ENCODE measurements at regions not wholly inside any gene's neighbourhood (a gene's known extent, or its start where the extent isn't known, plus 50 kb on each side); places are given as distances from the start of the nearest gene placed in this dataset.
A peak's percentile ranks its signal among the peaks of the same experiment; 100 is the strongest.

DNA sequence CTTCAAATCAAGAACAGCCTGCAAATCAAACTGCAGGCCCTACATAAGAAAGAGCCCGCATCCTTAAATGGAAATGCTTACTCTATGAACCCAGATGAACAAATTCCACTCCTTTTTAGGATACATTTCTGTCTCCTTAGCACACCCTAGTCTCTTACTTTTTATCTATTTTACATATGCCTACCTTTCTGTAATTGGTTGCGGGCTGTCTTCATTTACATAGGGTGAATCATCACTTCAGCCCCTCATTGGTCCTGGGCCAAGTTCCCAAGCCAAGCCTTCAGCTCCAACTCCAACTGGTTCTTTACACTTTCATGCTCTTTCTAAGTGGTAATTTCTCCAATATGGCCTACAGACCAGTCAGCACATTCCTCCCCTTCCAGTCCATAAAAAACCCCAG, 219.3 kb downstream of the TRAM1L1 start:
- intact Hi-C loops (cut with DNase I; ENCODE audit: low total_unique reads), result no loop called here
- Histone ChIP-seq H3K4me3 (no peak overlapping the region), H3K27ac (no peak overlapping the region), H3K9me3 (no peaks in the 10 kb centered on the region), H3K27me3 (no peaks in the 10 kb centered on the region), H3K4me1 (no peaks in the 10 kb centered on the region), H3K36me3 (no peaks in the 10 kb centered on the region)
- no peak for TF ChIP-seq POLR2AphosphoS5 (IDR thresholded peaks at IDR 0.05)
- no peak for TF ChIP-seq EP300 (IDR thresholded peaks at IDR 0.05)
- TF ChIP-seq POLR2A (IDR thresholded peaks at IDR 0.05), result no peak
- TF ChIP-seq, protein P1, sequence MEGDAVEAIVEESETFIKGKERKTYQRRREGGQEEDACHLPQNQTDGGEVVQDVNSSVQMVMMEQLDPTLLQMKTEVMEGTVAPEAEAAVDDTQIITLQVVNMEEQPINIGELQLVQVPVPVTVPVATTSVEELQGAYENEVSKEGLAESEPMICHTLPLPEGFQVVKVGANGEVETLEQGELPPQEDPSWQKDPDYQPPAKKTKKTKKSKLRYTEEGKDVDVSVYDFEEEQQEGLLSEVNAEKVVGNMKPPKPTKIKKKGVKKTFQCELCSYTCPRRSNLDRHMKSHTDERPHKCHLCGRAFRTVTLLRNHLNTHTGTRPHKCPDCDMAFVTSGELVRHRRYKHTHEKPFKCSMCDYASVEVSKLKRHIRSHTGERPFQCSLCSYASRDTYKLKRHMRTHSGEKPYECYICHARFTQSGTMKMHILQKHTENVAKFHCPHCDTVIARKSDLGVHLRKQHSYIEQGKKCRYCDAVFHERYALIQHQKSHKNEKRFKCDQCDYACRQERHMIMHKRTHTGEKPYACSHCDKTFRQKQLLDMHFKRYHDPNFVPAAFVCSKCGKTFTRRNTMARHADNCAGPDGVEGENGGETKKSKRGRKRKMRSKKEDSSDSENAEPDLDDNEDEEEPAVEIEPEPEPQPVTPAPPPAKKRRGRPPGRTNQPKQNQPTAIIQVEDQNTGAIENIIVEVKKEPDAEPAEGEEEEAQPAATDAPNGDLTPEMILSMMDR (IDR thresholded peaks at IDR 0.05), result no peak
- WGBS, 5 donors, result 82 to 96% (median 90%) methylated on average over 2 of the region's 2 CpGs
- DNase-seq, result no peak

- DNase-seq, result no peak
Observed at GRCh38 chr4:116862592-116862991, 222.8 kb downstream of the TRAM1L1 start.

DNA sequence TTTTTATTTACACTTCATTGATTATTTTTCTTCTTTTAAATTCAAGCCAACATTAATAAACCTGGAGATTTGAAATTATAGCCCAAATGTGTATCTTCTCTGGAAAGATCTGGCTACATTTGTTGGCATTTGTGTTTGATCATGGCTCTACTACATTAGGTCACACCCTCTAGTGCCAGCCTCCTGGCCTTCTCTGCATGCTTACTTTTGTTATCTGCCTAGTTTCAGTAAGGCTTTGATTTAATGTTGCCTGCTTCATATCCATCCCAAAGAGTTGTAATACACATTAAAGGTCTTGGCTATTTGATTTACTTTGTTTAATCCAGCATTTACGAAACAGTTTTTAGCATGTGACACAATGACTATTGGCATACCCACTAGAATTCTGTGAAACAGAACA, 224.5 kb downstream of the TRAM1L1 start:
- no peaks in the 10 kb centered on the region for H3K4me1 ChIP-seq
- H3K4me3 ChIP-seq, result no peak overlapping the region
- no peaks in the 10 kb centered on the region for H3K9me3 ChIP-seq
- no peak for TF ChIP-seq POLR2A (IDR thresholded peaks at IDR 0.05)
- TF ChIP-seq, protein P1 (IDR thresholded peaks at IDR 0.05), result no peak
- H3K36me3 ChIP-seq, result no peaks in the 10 kb centered on the region
- WGBS, 5 donors, result 36 to 44% (median 38%) methylated on average over 1 of the region's 1 CpG
- H3K27me3 ChIP-seq, result no peaks in the 10 kb centered on the region
- DNase-seq, result no peak
- no peak overlapping the region for H3K27ac ChIP-seq
- intact Hi-C loops (cut with DNase I; ENCODE audit: low total_unique reads), result no loop called here

More at GRCh38 chr4:116862592-116862991, 222.8 kb downstream of the TRAM1L1 start:
- intact Hi-C loops (cut with DNase I; ENCODE audit: low total_unique reads), result no loop called here
- Histone ChIP-seq H3K4me3 (no peak overlapping the region), H3K4me1 (no peaks in the 10 kb centered on the region), H3K36me3 (no peaks in the 10 kb centered on the region), H3K27ac (no peak overlapping the region), H3K9me3 (no peaks in the 10 kb centered on the region), H3K27me3 (no peaks in the 10 kb centered on the region)
- WGBS, 5 donors, result 48 to 62% (median 57%) methylated on average over 1 of the region's 1 CpG
- TF ChIP-seq POLR2A (IDR thresholded peaks at IDR 0.05), result no peak
- TF ChIP-seq POLR2AphosphoS5 (IDR thresholded peaks at IDR 0.05), result no peak
- TF ChIP-seq, protein P1 (IDR thresholded peaks at IDR 0.05), result no peak

DNA sequence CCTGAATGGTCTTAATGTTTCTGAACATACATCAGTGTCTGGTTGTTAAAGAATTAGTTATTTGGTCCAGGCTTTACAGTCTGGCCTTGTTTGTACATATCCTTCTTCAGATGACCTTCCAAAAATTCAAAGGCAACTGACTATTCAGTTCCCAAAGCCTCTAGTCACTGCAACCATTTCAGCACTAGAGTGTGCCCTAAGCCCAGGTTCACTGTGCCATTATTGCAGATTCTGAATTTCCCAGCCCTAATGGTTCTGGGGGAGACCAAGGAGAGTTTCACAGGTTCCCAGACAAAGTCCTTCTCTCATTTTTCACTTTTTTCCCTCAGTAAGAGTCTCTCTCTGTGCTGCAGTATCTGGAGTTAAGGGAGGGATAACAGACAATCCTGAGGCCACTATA, 235.8 kb downstream of the TRAM1L1 start:
- H3K27ac ChIP-seq, result no peak overlapping the region
- DNase-seq, result peak in 1 of 2 donors; percentile 12
- H3K4me1 ChIP-seq, result no peaks in the 10 kb centered on the region
- H3K9me3 ChIP-seq, result no peaks in the 10 kb centered on the region
- intact Hi-C loops (cut with DNase I; ENCODE audit: low total_unique reads), result no loop called here
- TF ChIP-seq POLR2AphosphoS5 (IDR thresholded peaks at IDR 0.05) (no peak), EP300 (IDR thresholded peaks at IDR 0.05) (no peak), POLR2A (IDR thresholded peaks at IDR 0.05) (no peak)
- TF ChIP-seq, protein P1 (IDR thresholded peaks at IDR 0.05), result peak in 1 of 7 experiments; percentile 13
- no peaks in the 10 kb centered on the region for H3K27me3 ChIP-seq
- no peaks in the 10 kb centered on the region for H3K36me3 ChIP-seq
- H3K4me3 ChIP-seq, result no peak overlapping the region
